ACHN (cell line): ENCODE measurements at regions not wholly inside any gene's neighbourhood (a gene's known extent, or its start where the extent isn't known, plus 50 kb on each side); places are given as distances from the start of the nearest gene placed in this dataset.

Experiments
- DNase-seq: peaks from one replicate; pipeline ENCODE4 v3.0.0-alpha.2; 2015
- in situ Hi-C: cut with HindIII; loops from 2 replicates; pipeline ENCODE4 v1.10.0; 2017; ENCODE audit warnings: low sequenced_read_pairs, low pct_ligation_motif_present, low pct_unique_long_range_greater_than_20kb

DNA sequence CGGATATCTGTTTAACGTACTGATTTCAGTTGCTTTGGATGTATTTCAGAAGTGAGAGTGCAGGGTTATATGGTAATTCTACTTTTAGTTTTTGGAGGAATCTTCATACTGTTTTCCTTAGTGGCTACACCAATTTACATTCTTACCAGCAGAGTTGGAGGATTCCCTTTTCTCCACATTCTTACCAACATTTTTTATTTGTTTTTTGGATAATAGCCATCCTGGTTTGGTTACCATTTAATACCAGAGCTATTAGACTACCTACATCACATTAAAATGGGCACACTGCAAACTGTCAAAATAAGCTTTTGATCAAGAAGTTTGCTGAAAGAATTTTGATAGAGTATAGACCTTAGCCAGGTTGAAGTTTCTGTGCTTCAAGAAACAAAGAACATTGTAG lies 217.2 kb upstream of the CFAP20DC start:
- in situ Hi-C loops = no loop called here
- DNase-seq = no peak

DNA sequence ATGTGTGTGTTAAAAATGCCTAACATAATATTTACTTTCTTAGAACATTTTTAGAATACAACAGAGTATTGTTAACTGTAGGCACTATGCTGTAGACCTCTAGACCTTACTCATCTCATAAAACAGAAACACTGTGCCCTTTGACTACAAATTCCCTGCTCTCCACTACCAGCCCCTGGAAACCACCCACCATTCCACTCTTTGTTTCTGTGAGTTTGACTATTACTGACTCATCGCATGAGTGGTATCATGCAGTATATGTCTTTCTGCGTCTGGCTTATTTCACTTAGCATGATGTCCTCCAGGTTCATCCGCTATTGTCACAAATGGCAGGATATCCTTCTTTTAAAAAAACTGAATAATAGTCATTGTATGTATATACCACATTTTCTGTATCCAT lies 216.7 kb upstream of the CFAP20DC start:
- no peak for DNase-seq
- in situ Hi-C loops = no loop called here

DNA sequence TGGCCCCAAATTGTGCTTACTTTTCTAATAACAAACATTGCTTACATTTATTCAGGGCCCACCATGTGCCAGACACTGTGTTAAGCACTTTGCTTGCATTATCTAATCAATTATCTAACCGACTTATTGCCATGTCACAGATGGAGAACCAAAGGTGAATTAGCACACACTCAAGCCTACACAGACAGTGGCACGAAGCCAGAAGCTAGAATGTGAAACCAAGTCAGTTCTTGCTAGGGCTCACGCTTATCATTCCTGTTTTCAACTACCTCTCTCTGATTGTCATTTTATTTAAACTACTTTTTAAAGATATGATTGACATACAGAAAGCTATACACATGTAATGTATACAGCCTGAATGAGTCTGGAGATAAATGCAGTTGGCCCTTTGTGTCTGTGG lies 215.7 kb upstream of the CFAP20DC start:
- no peak for DNase-seq
- in situ Hi-C loops = no loop called here

DNA sequence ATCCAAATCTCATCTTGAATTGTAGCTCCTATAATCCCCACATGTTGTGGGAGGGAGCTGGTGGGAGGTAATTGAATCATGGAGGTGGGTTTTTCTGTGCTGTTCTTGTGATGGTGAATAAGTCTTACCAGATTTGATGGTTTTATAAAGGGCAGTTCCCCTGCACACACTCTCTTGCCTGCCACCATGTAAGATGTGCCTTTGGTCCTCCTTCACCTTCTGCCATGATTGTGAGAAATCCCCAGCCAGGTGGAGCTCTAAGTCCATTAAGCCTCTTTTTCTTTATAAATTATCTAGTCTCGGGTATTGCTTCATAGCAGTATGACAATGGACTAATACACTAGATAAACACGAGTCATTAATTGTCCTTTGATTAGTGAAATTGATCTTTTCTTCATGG lies 214.5 kb upstream of the CFAP20DC start:
- in situ Hi-C loops = no loop called here
- no peak for DNase-seq

DNA sequence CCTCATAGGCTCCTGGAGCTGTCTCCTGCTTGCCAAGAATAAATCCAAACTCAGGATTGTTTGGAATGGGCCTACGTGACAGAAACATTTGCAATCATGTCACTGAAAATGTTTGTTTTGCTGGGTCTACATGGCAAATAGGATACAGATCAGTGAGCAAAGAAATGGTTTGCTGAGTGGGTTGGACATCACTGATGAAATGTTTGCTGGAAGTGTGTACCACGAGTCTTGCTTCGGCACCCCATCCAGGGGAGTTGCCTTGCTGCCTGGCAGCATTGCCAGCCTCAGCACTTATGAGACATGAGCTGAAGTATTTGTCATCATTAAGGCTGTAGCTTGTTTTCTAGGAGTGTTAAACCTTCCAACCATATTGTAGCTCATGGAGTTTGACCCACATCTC lies 213.3 kb upstream of the CFAP20DC start:
- in situ Hi-C loops = no loop called here
- DNase-seq = no peak

DNA sequence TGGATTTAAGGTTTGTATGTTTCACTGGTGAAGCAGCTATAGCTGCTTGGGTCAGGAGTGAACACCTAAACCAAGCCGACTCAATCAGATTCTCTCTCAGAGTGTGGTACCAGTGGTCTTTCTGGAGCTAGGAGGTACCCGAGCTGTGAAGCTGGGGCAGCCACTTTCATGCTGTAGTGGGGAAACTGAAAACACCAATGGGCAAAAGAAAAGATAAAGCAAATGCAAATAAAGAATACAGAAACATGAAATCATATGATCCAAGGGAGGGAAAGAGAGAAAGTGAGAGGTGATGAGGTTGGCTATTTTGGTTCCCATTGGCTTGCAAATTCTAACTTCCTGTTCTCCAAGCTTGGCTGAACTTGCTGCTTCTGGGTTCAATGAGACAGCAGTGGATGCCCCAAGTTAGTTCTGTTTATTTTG lies 212.3 kb upstream of the CFAP20DC start:
- no peak for DNase-seq
- in situ Hi-C loops = no loop called here

DNA sequence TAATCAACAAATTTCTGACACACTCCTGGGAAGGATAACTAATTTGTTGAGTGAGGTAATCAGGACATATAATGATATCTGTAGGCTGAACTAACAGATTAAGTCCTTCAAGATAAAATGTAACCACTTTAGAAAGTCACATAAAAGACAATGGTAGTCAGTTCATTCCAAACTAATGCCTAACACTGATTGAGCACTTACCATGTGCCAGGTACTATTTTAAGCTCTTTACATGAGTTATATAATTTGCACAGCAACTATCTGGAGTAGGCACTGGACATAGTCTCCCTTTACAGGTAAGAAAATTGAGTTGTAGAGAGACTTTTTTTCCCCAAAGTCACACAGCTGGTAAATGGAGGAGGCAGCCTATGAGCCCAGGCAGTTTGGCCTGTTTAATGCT lies 211.2 kb upstream of the CFAP20DC start:
- no peak for DNase-seq
- in situ Hi-C loops = no loop called here

DNA sequence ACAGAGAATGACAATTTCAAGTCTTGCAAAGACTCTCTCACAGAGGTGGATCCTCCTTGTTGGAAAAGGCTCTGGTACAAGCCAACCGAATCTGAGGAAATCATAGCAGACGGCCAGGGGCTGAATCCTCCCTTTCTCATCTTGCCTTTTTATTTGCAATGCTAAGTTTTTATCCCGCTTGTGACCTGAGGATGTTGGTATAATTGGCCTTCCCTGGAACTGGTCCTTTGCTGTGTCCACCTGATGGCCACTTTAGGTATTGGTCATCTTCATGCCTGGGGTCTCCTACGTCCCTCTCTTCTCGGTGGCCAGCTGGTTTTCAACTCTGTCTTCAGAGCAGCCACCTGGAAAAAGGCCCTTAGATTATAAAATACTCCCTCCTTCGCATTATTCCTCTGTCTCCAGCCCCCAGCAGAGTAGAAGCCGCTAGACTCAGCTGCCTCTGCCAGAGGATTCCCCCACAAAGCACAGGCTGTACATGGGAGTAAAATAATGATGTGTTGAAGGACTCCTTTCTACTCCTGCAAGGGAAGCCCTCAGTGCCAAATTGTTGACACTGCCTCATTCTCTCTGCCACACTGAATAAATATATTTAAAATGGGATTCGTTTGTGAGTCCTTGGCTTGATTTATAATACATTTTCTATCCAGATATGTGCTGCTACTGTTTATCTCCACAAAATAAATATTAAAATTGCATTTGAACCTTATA lies 208.9 kb upstream of the CFAP20DC start:
- no peak for DNase-seq
- in situ Hi-C loops = no loop called here

DNA sequence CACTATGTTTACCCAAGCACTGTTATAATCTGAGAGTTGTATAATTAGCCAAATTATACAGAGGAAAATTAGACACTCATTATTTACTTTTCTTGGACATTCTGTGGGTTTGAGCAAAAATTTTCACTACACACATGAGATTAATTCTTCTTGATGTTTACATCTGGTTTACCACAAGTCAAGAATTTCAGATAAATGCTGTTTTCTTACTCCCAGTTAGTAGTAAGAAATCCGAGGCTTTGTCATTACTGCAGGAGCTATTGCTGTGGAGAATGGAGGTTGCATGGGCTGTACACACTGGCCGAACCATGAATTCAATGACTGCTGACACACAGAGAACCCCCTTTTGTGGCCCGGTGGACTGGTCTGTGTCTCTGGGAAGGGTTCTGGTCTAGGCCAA lies 207.7 kb upstream of the CFAP20DC start:
- in situ Hi-C loops = no loop called here
- no peak for DNase-seq

DNA sequence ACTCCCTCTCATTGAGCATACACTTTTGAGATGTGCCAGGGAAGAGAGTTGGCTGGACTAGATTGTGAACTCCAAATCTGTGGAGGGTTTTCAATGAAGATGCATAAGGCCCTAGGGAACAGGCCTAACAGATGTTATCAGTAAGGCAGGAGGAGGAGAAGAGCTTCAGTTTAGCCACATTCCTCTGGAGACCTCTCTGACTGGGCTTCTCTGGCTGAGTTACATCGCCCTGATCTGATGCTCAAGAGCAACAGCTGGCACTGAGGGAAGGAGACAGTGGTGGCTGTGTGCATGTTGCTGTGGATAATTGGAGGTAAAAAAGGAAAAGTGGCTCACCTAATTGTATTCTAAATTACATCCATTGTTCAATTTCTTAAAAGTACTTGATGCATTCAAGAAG lies 206.4 kb upstream of the CFAP20DC start:
- in situ Hi-C loops = no loop called here
- DNase-seq = no peak

DNA sequence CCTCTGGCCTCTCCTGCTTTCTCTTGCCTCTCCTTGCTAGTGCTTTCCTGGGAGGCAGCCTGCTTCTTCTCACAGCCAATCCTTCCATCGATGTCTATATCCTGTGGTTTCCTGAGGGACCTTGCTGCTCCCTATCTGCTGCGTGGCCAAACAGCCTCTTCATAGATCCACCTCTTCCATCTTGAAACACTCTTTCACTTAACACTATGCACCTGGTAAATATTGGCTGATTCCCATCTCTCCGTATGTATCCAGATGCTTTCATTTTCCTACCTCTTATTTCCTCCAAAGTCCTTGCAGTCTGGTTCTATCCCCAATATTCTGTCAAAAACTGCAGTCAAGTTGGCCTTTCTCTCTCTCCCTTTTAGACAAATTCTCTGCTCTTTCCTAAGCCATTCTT lies 205.2 kb upstream of the CFAP20DC start:
- no peak for DNase-seq
- in situ Hi-C loops = no loop called here

DNA sequence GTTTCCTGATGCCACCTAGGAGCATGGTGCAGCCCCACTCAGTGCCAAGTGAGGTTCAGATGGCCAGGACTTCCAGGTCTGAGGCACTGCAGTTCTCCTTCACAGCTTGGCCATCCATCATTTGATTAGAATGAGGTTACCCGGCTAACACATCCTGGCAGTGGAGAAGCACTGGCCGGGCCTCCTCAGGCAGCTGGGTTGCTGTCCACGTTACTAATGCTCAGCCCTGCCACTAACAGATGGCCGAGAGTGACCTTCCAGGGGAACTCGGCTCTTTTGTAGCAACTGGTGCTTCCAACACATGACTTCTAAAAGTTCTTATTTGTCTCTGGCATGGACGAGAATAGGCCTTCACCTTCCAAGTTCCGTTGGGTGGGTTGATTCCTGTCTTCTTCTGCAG lies 204.6 kb upstream of the CFAP20DC start:
- no peak for DNase-seq
- in situ Hi-C loops = no loop called here

DNA sequence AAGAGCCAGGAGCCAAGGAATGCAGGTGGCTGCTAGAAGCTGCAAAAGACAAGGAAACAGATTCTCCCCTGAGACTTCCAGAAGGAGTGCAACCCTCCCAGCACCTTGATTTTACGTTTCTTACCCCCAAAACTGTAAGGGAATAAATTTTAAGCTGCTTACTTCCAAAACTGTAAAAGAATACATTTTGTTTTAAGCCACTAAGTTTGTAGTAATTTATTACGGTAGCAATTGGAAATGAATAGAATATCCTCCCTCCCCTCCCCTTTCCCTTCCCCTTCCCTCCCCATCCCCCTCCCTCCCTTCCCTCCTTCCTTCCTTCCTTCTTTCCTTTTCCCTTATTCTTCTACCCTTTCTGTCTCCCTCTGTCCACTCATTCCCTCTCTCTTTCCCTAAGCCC lies 203.7 kb upstream of the CFAP20DC start:
- in situ Hi-C loops = no loop called here
- DNase-seq = no peak

DNA sequence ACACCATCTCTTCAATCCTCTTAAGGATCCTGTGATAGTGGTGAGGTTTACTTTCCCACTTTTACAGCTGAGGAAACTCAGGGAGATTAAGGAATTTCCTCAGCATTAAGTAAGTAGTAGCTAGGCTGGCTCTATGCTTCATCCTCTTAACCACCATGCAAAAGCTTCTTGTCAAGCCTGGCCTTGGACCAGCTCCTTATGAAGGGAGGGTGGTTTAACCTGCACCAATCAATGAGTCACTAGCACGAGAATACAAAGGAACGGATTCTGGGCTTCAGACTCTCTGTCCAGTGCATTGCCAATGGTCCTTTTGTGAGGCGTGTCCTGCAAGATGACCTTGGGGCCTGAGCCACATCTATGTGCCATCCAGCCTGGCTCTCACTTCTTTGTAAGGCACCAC lies 202.0 kb upstream of the CFAP20DC start:
- no peak for DNase-seq
- in situ Hi-C loops = no loop called here

DNA sequence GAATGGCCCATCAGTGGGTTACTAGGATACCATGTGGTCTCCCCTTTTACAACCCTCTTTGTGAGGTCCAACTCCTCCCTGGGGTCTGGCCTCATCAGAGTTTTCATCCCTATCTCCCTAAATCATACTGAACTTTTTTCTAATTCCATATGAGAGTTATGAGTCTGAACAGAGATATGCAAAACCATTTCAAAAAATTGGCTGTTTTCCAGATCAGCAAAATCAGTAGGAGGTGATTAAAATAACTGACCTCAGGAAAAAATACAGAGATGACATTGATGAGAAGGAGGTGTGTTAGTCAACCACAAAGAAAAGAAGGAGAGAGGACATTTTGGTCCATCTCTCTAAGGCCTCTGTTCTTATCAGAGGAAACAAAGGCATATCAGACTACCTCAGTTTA lies 200.8 kb upstream of the CFAP20DC start:
- in situ Hi-C loops = no loop called here
- DNase-seq = no peak

DNA sequence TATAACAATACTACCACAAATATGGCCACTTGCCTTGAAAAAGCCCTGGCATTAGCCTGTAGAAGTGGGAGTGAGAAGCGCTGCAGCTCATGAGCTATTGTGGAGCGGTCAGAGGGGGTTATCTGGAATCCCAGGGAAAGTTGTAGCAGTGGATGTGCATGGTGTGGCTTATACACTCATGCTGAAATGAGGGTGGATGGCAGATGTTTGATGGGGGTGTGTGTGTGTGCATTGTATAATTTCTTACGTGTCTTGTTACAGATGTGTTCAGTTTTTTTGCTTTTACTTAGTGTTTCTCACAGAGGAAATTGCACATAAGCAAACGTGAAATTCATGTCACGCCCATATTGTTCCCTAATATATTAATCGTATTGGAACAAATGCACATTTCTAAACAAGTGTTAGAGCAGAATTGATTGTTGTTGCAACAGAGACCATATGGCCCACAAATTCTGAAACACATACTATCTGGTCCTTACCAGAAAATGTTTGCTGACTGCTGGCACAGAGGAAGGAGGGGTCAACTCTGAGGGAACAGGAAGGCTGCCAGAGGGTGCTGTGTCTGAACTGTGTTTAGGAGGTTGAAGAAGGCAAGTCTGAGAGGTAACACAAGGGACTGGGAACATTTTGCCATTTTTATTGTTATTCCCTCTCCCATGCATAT lies 200.0 kb upstream of the CFAP20DC start:
- in situ Hi-C loops = no loop called here
- no peak for DNase-seq

DNA sequence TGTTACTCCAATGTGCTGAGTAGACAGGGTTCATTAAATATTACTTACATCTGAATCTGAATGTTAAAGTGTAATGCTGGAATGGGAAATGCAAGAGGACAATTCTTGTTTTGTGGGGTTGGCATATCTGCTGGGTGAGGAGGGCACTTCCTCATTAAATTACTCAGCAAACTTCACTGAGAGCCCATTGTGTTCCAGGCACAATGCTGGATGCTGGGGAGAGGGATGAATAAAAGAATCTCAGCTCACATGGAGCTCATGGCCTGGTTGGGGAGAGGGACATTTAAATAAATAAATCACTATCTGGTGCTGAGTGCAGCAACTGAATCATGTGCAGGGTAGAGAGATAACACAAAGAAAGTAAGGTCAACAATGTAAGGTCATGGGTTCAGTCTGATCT lies 199.2 kb upstream of the CFAP20DC start:
- in situ Hi-C loops = no loop called here
- DNase-seq = no peak

DNA sequence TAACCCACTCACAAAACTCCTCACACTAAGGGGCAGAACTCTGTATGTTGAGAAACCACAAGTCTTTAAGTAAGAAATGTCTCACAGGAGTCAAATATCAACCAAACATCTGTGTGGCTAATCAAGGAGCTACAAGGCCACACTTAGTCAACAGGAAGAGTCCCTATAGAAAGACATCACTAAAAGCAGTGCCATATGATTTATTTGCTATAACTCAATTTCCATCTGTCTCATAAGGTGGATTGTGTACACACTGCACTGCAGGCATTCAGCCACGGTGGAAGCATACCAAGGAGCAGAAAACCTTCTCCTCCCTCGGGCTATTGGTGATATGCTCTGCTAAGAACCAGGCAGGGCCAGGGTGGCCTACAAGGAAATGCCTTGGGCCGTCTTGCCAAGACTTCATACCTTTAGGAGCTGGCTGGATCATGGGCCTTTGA lies 197.6 kb upstream of the CFAP20DC start:
- no peak for DNase-seq
- in situ Hi-C loops = no loop called here

DNA sequence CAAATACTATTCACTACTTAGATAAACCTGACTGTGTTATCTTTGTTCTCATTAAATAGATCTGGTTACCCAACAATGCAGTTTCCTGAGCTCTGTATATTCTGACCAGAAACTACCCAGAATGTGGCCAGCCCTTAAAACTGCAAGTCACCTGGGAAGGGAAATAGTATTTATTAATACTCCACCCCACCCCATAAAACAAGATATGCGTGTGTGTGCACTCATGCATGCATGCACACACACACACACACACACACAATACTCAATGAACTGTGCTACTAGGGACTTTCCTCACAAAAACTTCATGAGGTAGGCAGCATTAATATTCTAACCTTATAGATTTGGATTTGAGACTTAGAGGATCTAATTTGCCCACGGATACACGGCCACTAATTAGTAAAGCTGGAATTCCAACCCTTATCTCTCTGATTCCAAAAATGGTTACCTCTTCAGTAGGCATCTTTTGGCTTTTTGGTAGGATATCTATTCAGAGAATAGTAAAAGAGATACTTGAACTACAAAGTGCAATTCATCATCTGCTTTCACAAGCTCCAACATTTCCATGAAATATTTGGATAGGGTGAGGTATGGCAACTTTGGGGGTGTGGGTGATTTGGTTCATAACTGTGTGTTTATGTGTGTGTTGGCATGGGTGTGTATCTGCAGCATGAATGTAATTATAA lies 197.0 kb upstream of the CFAP20DC start:
- in situ Hi-C loops = no loop called here
- DNase-seq = no peak
